ENCODE measurements at regions not wholly inside any gene's neighbourhood (a gene's known extent, or its start where the extent isn't known, plus 50 kb on each side); places are given as distances from the start of the nearest gene placed in this dataset.

DNA sequence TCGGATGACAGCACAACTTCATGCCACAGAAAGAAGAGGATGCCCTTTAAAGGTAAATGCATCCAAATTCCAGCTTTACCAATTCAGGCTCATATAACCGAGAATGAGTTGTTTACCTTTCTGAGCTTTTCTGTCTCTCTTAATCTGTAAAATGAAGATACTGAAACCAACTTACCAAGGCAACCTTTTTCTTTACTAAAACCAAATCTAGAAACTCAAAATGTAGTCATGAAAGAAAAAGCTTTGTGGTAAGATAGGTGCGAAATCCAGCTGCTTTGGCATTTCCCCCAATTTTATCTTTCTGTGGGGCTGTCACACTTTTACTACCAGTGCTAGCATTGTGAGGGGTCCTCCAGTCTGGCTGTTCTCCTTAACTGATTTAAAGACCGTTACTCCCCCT lies 240.4 kb downstream of the IKZF2 start:
- Histone ChIP-seq H3K4me1 (ENCODE audit: low read length) (peaks cover 16% of the 10 kb centered on the region), H2AFZ (ENCODE audit: low read depth, low read length) (no peak overlapping the region), H3K4me3 (ENCODE audit: low read length) (no peak overlapping the region), H3K9me3 (ENCODE audit: insufficient read depth, low read length) (no peaks in the 10 kb centered on the region), H3K4me2 (ENCODE audit: low read length) (no peak overlapping the region), H3K27ac (ENCODE audit: low read length) (no peak overlapping the region), H3K79me2 (ENCODE audit: low read length) (no peaks in the 10 kb centered on the region), H4K20me1 (ENCODE audit: insufficient read depth, low read length) (no peaks in the 10 kb centered on the region), H3K9ac (ENCODE audit: low read length) (no peak overlapping the region), H3K27me3 (ENCODE audit: low read depth, low read length) (peaks cover 8% of the 10 kb centered on the region), H3K36me3 (replicated peaks; ENCODE audit: low read depth, low read length) (no peaks in the 10 kb centered on the region)
- TF ChIP-seq, protein P1, sequence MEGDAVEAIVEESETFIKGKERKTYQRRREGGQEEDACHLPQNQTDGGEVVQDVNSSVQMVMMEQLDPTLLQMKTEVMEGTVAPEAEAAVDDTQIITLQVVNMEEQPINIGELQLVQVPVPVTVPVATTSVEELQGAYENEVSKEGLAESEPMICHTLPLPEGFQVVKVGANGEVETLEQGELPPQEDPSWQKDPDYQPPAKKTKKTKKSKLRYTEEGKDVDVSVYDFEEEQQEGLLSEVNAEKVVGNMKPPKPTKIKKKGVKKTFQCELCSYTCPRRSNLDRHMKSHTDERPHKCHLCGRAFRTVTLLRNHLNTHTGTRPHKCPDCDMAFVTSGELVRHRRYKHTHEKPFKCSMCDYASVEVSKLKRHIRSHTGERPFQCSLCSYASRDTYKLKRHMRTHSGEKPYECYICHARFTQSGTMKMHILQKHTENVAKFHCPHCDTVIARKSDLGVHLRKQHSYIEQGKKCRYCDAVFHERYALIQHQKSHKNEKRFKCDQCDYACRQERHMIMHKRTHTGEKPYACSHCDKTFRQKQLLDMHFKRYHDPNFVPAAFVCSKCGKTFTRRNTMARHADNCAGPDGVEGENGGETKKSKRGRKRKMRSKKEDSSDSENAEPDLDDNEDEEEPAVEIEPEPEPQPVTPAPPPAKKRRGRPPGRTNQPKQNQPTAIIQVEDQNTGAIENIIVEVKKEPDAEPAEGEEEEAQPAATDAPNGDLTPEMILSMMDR (IDR thresholded peaks at IDR 0.05; ENCODE audit: low read depth, low read length), result no peak
- no peak for TF ChIP-seq EZH2phosphoT487 (IDR thresholded peaks at IDR 0.05; ENCODE audit: low read depth)

DNA sequence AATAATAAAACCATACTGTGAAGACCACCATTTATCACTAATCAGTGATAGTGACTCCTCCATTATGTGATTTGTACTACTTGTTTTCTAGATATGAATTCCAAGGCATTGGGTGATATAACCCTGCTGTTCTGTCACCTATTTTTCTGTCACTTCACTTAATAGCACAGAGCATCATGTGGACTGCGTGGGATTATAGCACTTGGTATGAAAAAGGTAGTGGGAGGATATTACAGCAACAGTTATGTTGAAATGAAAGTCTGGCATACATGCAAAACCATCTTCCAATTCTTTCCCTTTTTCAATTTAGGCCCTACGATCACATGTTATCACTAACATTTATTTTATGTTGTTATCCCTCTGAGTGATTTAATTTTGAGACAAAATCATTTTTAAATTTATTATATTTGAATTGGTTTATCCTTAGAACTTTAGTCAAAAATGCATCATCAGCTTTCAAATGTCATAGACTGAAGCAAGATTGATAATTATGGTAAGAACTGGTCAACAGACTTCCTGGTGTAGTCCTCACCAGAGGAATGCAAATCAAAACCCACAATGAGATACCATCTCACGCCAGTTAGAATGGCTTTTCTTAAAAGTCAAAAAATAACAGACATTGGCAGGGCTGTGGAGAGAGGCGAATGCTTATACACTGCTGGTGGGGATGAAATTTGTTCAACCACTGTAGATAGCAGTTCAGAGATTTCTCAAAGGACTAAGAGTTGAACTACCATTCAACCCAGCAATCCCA lies 242.6 kb downstream of the IKZF2 start:
- H3K27me3 ChIP-seq (ENCODE audit: low read depth, low read length), result 0 out of 2 replicates have a peak, but pooled peaks cover 5% of the 10 kb centered on the region
- no peak for TF ChIP-seq EZH2phosphoT487 (IDR thresholded peaks at IDR 0.05; ENCODE audit: low read depth)
- TF ChIP-seq, protein P1 (IDR thresholded peaks at IDR 0.05; ENCODE audit: low read depth, low read length), result no peak
- H3K9me3 ChIP-seq (ENCODE audit: insufficient read depth, low read length), result no peaks in the 10 kb centered on the region
- H3K27ac ChIP-seq (ENCODE audit: low read length), result no peak overlapping the region
- no peaks in the 10 kb centered on the region for H4K20me1 ChIP-seq (ENCODE audit: insufficient read depth, low read length)
- no peak overlapping the region for H3K4me2 ChIP-seq (ENCODE audit: low read length)
- H3K36me3 ChIP-seq (replicated peaks; ENCODE audit: low read depth, low read length), result no peaks in the 10 kb centered on the region
- H2AFZ ChIP-seq (ENCODE audit: low read depth, low read length), result no peak overlapping the region
- no peaks in the 10 kb centered on the region for H3K79me2 ChIP-seq (ENCODE audit: low read length)
- no peak overlapping the region for H3K9ac ChIP-seq (ENCODE audit: low read length)
- no peak overlapping the region for H3K4me3 ChIP-seq (ENCODE audit: low read length)
- H3K4me1 ChIP-seq (ENCODE audit: low read length), result no peaks in the 10 kb centered on the region

DNA sequence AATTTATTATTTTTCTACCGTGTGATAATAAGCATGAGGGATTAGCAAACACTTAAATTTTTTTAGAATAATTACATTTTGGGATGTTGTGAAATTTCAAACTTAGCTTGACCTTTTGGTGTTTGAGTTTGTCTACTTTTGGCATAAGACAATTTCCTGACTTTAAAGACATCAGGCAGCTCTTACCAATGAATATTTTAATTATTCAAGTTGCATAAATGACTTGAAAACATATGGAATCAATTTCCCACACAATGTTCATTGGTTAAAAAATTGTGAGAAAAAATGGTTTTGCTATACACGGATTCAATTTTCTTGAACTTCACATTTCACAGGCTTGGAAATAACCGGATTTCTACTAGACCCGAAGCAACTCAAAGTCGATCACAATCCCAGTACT lies 243.4 kb downstream of the IKZF2 start:
- Histone ChIP-seq H3K36me3 (replicated peaks; ENCODE audit: low read depth, low read length) (no peaks in the 10 kb centered on the region), H3K9ac (ENCODE audit: low read length) (no peak overlapping the region), H3K4me2 (ENCODE audit: low read length) (no peak overlapping the region), H3K4me1 (ENCODE audit: low read length) (no peaks in the 10 kb centered on the region), H4K20me1 (ENCODE audit: insufficient read depth, low read length) (no peaks in the 10 kb centered on the region), H2AFZ (ENCODE audit: low read depth, low read length) (no peak overlapping the region), H3K27me3 (ENCODE audit: low read depth, low read length) (no peaks in the 10 kb centered on the region), H3K27ac (ENCODE audit: low read length) (no peak overlapping the region), H3K9me3 (ENCODE audit: insufficient read depth, low read length) (no peaks in the 10 kb centered on the region), H3K79me2 (ENCODE audit: low read length) (no peaks in the 10 kb centered on the region), H3K4me3 (ENCODE audit: low read length) (no peak overlapping the region)
- no peak for TF ChIP-seq EZH2phosphoT487 (IDR thresholded peaks at IDR 0.05; ENCODE audit: low read depth)
- TF ChIP-seq, protein P1 (IDR thresholded peaks at IDR 0.05; ENCODE audit: low read depth, low read length), result no peak

GRCh38 chr2:212906620-212907019 lies 244.8 kb downstream of the IKZF2 start:
- H3K27ac ChIP-seq (ENCODE audit: low read length), result no peak overlapping the region
- no peaks in the 10 kb centered on the region for H3K4me1 ChIP-seq (ENCODE audit: low read length)
- no peaks in the 10 kb centered on the region for H3K27me3 ChIP-seq (ENCODE audit: low read depth, low read length)

More at GRCh38 chr2:212906620-212907019, 244.8 kb downstream of the IKZF2 start:
- Histone ChIP-seq H2AFZ (ENCODE audit: low read depth, low read length) (no peak overlapping the region), H3K79me2 (ENCODE audit: low read length) (no peaks in the 10 kb centered on the region), H3K9ac (ENCODE audit: low read length) (no peak overlapping the region), H3K4me3 (ENCODE audit: low read length) (no peak overlapping the region), H4K20me1 (ENCODE audit: insufficient read depth, low read length) (no peaks in the 10 kb centered on the region), H3K9me3 (ENCODE audit: insufficient read depth, low read length) (no peaks in the 10 kb centered on the region), H3K4me2 (ENCODE audit: low read length) (no peak overlapping the region), H3K36me3 (replicated peaks; ENCODE audit: low read depth, low read length) (no peaks in the 10 kb centered on the region)
- TF ChIP-seq, protein P1 (IDR thresholded peaks at IDR 0.05; ENCODE audit: low read depth, low read length), result no peak
- TF ChIP-seq EZH2phosphoT487 (IDR thresholded peaks at IDR 0.05; ENCODE audit: low read depth), result no peak

Data from OCI-LY3 (cell line).